ENCODE measurements at regions not wholly inside any gene's neighbourhood (a gene's known extent, or its start where the extent isn't known, plus 50 kb on each side); places are given as distances from the start of the nearest gene placed in this dataset.

- H3K9me3 ChIP-seq = 0 out of 3 replicates have a peak, but pooled peaks cover 6% of the 10 kb centered on the region
- POLR2A ChIA-PET = interaction anchor here (3.4 kb wide), 1 partner anchor 133 kb away, joined by 19 read pairs; no protein-coding TSS in a partner anchor
- no peak for DNase-seq (ENCODE audit: low read depth in 1 of 2, low spot score in 1 of 2)
- no peak for ATAC-seq
- no peak for TF ChIP-seq FOXS1 (CRISPR knock-in tag; IDR thresholded peaks at IDR 0.05)
- no peak for TF ChIP-seq CBX2 (IDR thresholded peaks at IDR 0.05; ENCODE audit: borderline replicate concordance, low read depth)
- no peak for TF ChIP-seq TFCP2L1 (CRISPR knock-in tag; IDR thresholded peaks at IDR 0.05)
- no peak for TF ChIP-seq TP53 (CRISPR knock-in tag; IDR thresholded peaks at IDR 0.05)
- TF ChIP-seq CBX8 (IDR thresholded peaks at IDR 0.05) = no peak
- no peak for TF ChIP-seq POLR2A (IDR thresholded peaks at IDR 0.05; ENCODE audit: low read length)
- TF ChIP-seq RAD21 (conservative IDR thresholded peaks at IDR 0.05 in 1 of 2, IDR thresholded peaks at IDR 0.05 in 1 of 2) = no peak
- TF ChIP-seq, protein P1, sequence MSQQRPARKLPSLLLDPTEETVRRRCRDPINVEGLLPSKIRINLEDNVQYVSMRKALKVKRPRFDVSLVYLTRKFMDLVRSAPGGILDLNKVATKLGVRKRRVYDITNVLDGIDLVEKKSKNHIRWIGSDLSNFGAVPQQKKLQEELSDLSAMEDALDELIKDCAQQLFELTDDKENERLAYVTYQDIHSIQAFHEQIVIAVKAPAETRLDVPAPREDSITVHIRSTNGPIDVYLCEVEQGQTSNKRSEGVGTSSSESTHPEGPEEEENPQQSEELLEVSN (IDR thresholded peaks at IDR 0.05; ENCODE audit: borderline replicate concordance, low read depth) = no peak
- no peak for TF ChIP-seq RNF2 (IDR thresholded peaks at IDR 0.05; ENCODE audit: borderline replicate concordance, low read depth)
- no peak for TF ChIP-seq KDM1A (IDR thresholded peaks at IDR 0.05; ENCODE audit: low read depth)
- no peak for TF ChIP-seq RARB (CRISPR knock-in tag; IDR thresholded peaks at IDR 0.05)
- no peak for TF ChIP-seq HEYL (CRISPR knock-in tag; IDR thresholded peaks at IDR 0.05)
- FAIRE-seq = no peak
- WGBS (ENCODE audit: missing lambda C conversion rate) = 95% methylated on average over 1 of the region's 1 CpG
- peaks cover 54% of the 10 kb centered on the region for H3K4me1 ChIP-seq
- CTCF ChIA-PET = interaction anchor here (0.6 kb wide), 1 partner anchor 144 kb away, joined by 3 read pairs; no protein-coding TSS in a partner anchor
- H3K4me2 ChIP-seq = no peak overlapping the region
- peak overlapping the region; percentile 60 to 89 for H3K27ac ChIP-seq
- H3K4me3 ChIP-seq = no peak overlapping the region
Observed at GRCh38 chr5:71934322-71934721, 173.0 kb upstream of the MAP1B start.

DNA sequence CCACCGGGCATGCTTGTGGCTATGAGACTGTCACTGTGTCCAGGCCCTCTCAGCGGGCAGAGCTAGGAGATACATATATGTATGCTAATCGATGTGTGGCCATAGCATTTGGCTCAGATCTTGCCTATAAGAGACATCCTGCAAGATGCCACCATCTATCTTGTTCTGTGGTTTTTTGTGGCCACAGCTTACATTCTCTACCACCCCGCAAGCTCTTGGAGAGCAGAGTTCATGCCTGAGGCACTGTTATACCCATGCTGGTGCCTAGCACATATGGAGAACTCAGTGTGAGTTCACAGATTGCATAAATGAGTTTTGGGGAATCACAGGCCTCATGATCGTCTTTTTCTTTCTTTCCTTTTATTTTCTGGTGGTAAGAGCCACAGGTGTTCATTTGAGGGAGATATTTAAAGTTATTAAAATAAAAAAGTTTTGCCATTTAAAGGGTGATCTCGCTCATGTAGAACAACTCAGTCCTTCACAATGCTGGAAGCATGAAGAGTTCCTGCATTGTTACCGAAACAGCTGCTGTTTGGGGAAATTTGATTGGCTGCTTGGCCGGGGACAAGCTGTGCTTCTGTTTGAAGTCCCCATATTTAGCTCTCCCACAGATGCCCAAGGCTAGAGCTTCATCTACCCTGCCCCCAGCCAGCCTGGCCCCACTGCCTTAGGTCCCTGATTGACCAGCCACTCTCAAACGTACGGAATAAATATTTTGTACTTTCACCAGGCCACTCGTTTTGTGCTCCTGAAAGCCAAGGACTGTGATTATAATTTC, 169.2 kb upstream of the MAP1B start:
- 86% methylated on average over 11 of the region's 11 CpGs for WGBS (ENCODE audit: missing lambda C conversion rate)
- H3K4me1 ChIP-seq = peaks cover 36% of the 10 kb centered on the region
- peak overlapping the region; percentile 58 for H3K4me2 ChIP-seq
- H3K9me3 ChIP-seq = peaks cover 12% of the 10 kb centered on the region; the same call in 2 of the 3 replicates
- H3K4me3 ChIP-seq = no peak overlapping the region
- peak overlapping the region; percentile 63 to 88 for H3K27ac ChIP-seq
- ChIA-PET CTCF (interaction anchor here (0.5 to 2.0 kb wide), 5 partner anchors 13 to 172 kb away, joined by 3 to 6 read pairs (median 4); no protein-coding TSS in a partner anchor), POLR2A (interaction anchor here (0.9 to 1.7 kb wide), 4 partner anchors 15 to 170 kb away, joined by 3 to 9 read pairs (median 6); no protein-coding TSS in a partner anchor)
- FAIRE-seq (no peak), ATAC-seq (no peak), DNase-seq (ENCODE audit: low read depth in 1 of 2, low spot score in 1 of 2) (no peak)
- TF ChIP-seq, protein P1 (IDR thresholded peaks at IDR 0.05; ENCODE audit: borderline replicate concordance, low read depth) = no peak
- TF ChIP-seq CHD4 (IDR thresholded peaks at IDR 0.05; ENCODE audit: borderline replicate concordance) (no peak), CEBPB (IDR thresholded peaks at IDR 0.05) (no peak), ESRRA (IDR thresholded peaks at IDR 0.05; ENCODE audit: borderline replicate concordance, low read length) (no peak), HEYL (CRISPR knock-in tag; IDR thresholded peaks at IDR 0.05) (no peak), EP300 (IDR thresholded peaks at IDR 0.05) (no peak), RAD21 (conservative IDR thresholded peaks at IDR 0.05 in 1 of 2, IDR thresholded peaks at IDR 0.05 in 1 of 2) (no peak), ZFP36 (IDR thresholded peaks at IDR 0.05; ENCODE audit: borderline replicate concordance, partially characterized antibody) (no peak), RFX5 (IDR thresholded peaks at IDR 0.05) (no peak), KDM5A (IDR thresholded peaks at IDR 0.05) (no peak), FOSL2 (IDR thresholded peaks at IDR 0.05) (no peak), FOSL2 (CRISPR knock-in tag; IDR thresholded peaks at IDR 0.05) (no peak), POLR2AphosphoS2 (conservative IDR thresholded peaks at IDR 0.05; ENCODE audit: low read length) (no peak), SREBF2 (IDR thresholded peaks at IDR 0.05) (no peak), NFE2L2 (conservative IDR thresholded peaks at IDR 0.05; ENCODE audit: low read length) (no peak), RARB (CRISPR knock-in tag; IDR thresholded peaks at IDR 0.05) (no peak), JUNB (IDR thresholded peaks at IDR 0.05) (no peak)
- TF ChIP-seq, protein P2, sequence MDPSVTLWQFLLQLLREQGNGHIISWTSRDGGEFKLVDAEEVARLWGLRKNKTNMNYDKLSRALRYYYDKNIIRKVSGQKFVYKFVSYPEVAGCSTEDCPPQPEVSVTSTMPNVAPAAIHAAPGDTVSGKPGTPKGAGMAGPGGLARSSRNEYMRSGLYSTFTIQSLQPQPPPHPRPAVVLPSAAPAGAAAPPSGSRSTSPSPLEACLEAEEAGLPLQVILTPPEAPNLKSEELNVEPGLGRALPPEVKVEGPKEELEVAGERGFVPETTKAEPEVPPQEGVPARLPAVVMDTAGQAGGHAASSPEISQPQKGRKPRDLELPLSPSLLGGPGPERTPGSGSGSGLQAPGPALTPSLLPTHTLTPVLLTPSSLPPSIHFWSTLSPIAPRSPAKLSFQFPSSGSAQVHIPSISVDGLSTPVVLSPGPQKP (IDR thresholded peaks at IDR 0.05; ENCODE audit: low read depth, low read length) = no peak

All from A549 (cell line).